ENCODE measurements at regions not wholly inside any gene's neighbourhood (a gene's known extent, or its start where the extent isn't known, plus 50 kb on each side); places are given as distances from the start of the nearest gene placed in this dataset.

DNA sequence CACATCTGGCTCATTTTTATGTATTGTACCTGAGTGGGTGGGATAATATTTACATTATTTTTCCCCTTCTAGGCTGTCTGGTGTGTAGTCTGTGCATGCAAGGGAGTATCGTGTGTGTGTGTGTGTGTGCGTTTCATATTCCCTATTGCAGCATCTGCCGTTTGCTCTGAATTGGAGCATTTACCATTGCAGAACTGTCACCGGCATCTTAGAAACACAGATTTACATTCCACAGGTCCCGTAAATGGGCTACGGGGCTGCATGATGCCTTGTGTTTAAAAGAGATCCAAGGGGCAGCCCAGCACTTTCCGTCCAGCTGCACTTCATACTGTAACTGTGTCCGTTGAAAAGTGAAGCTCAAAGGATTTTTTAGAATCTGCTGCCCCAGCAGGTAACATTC is 167.1 kb upstream of the KIAA1217 start:
- TF ChIP-seq HDAC6 (IDR thresholded peaks at IDR 0.05; ENCODE audit: low read depth, low read length) (no peak), EZH2 (IDR thresholded peaks at IDR 0.05; ENCODE audit: low read depth, low read length, severe bottlenecking) (no peak), JUN (IDR thresholded peaks at IDR 0.05; ENCODE audit: low read depth, low read length) (no peak), JUND (IDR thresholded peaks at IDR 0.05; ENCODE audit: low read length) (no peak), POLR2A (IDR thresholded peaks at IDR 0.05; ENCODE audit: control extremely low read depth in 1 of 2, low read depth in 2 of 2, low read length in 2 of 2) (no peak), SIX5 (IDR thresholded peaks at IDR 0.05; ENCODE audit: low read depth, low read length) (no peak), SP1 (IDR thresholded peaks at IDR 0.05; ENCODE audit: low read depth, low read length) (no peak), MAFK (IDR thresholded peaks at IDR 0.05; ENCODE audit: low read depth, low read length) (no peak), ASH2L (IDR thresholded peaks at IDR 0.05; ENCODE audit: low read length) (no peak), SIRT6 (IDR thresholded peaks at IDR 0.05; ENCODE audit: low read length) (no peak), EGR1 (IDR thresholded peaks at IDR 0.05; ENCODE audit: borderline replicate concordance, low read depth, low read length) (no peak)
- TF ChIP-seq, protein P1, sequence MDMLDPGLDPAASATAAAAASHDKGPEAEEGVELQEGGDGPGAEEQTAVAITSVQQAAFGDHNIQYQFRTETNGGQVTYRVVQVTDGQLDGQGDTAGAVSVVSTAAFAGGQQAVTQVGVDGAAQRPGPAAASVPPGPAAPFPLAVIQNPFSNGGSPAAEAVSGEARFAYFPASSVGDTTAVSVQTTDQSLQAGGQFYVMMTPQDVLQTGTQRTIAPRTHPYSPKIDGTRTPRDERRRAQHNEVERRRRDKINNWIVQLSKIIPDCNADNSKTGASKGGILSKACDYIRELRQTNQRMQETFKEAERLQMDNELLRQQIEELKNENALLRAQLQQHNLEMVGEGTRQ (IDR thresholded peaks at IDR 0.05; ENCODE audit: low read length), result no peak
- TF ChIP-seq, protein P2, sequence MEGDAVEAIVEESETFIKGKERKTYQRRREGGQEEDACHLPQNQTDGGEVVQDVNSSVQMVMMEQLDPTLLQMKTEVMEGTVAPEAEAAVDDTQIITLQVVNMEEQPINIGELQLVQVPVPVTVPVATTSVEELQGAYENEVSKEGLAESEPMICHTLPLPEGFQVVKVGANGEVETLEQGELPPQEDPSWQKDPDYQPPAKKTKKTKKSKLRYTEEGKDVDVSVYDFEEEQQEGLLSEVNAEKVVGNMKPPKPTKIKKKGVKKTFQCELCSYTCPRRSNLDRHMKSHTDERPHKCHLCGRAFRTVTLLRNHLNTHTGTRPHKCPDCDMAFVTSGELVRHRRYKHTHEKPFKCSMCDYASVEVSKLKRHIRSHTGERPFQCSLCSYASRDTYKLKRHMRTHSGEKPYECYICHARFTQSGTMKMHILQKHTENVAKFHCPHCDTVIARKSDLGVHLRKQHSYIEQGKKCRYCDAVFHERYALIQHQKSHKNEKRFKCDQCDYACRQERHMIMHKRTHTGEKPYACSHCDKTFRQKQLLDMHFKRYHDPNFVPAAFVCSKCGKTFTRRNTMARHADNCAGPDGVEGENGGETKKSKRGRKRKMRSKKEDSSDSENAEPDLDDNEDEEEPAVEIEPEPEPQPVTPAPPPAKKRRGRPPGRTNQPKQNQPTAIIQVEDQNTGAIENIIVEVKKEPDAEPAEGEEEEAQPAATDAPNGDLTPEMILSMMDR (IDR thresholded peaks at IDR 0.05; ENCODE audit: control extremely low read depth in 1 of 3, insufficient read depth in 1 of 3, low read depth in 1 of 3, low read length in 3 of 3), result no peak
